Right lobe of liver (tissue), 6 donors: ENCODE measurements at regions not wholly inside any gene's neighbourhood (a gene's known extent, or its start where the extent isn't known, plus 50 kb on each side); places are given as distances from the start of the nearest gene placed in this dataset.

Experiments used
- ATAC-seq, 4 donors: fragments of 200-7000 bp; cut with Tn5 transposase; one replicate each; pipeline ENCODE4 v1.9.1; 2020; ENCODE audit warnings: mild to moderate bottlenecking in 4 of 4, moderate library complexity in 4 of 4
- DNase-seq, 3 donors: peaks; one replicate each; pipeline ENCODE4 v3.0.0-alpha.2; 2020
- H3K27ac ChIP-seq, 3 donors: fragments of 200-600 bp; one replicate each; pipeline ENCODE4 v1.8.0; 2022
- H3K27me3 ChIP-seq, 2 donors: fragments of 200-600 bp; one replicate each; pipeline ENCODE4 v1.8.0; 2022
- H3K36me3 ChIP-seq, 4 donors: fragments of 200-600 bp; sonication (generic) in 1 of 4; one replicate each; pipeline versions ENCODE4 v1.5.1 to v1.8.0; 2017 to 2022; ENCODE audit warnings: control low read depth in 1 of 4
- H3K4me1 ChIP-seq, 4 donors: fragments of 200-600 bp; sonication (generic) in 1 of 4; one replicate each; pipeline versions ENCODE4 v1.5.1 to v1.8.0; 2017 to 2022; ENCODE audit warnings: control low read depth in 1 of 4
- H3K4me3 ChIP-seq, 3 donors: fragments of 200-600 bp; one replicate each; pipeline ENCODE4 v1.8.0; 2022
- H3K9me3 ChIP-seq, 4 donors: fragments of 200-600 bp; sonication (generic) in 1 of 4; one replicate each; pipeline versions ENCODE4 v1.5.1 to v1.8.0; 2017 to 2022; ENCODE audit warnings: control low read depth in 1 of 4
- POLR2A ChIP-seq: fragments of 450-650 bp; IDR thresholded peaks from one replicate; pipeline ENCODE4 v1.6.1; 2017; ENCODE audit warnings: antibody characterized with exemption, mild to moderate bottlenecking
- WGBS: methylation state at CpG from one replicate; pipeline ENCODE4 v1.1.6; 2018; ENCODE audit warnings: low coverage, low lambda C conversion rate; ENCODE audit not compliant: insufficient coverage; ENCODE audit errors: missing lambda C conversion rate; 5-methylcytosine and 5-hydroxymethylcytosine counted together
- intact Hi-C, 2 donors: fragments of 100-400 bp; cut with DNase I; formaldehyde crosslinking; loops; one replicate each; pipeline versions ENCODE4 v1.11.2 to v1.14.1; 2022
- TF ChIP-seq, protein P1 (sequence below), 4 donors: fragments of 200-600 bp in 3 of 4; fragments of 450-650 bp in 1 of 4; IDR thresholded peaks; one replicate each; pipeline versions ENCODE4 v1.5.1 to v1.8.0; 2016 to 2022; ENCODE audit warnings: antibody characterized with exemption in 4 of 4, mild to moderate bottlenecking in 2 of 4
- donor health status: DM: no; HTN: yes; CAD: no.
- donor health status: DM: no; HTN: no; CAD: no.
- donor health status: DM: no; HTN: no; CAD: no.
- donor health status: DM: no; HTN: yes; CAD: no.
- donor health status: DM: no; HTN: yes; CAD: no.

DNA sequence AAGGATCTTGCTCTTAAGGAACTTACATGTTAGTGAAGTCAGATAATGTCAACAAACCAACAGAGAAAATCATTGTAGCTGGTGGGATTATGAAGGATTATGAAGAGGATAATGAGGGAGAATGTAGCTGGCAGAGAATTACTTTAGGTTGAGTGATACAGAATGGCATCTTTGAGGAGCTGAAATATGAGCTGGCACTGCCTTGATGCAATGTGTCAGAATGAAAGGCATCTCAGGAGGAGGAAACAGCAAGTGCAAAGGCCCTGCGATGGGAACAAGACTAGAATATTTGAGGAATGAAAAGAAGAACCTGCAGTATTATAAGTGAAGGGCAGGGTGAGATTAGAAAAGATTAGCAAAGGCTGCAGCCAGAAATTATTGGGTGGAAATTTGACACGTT lies 237.2 kb upstream of the ADAMTS9 start:
- Histone ChIP-seq H3K9me3 (no peaks in the 10 kb centered on the region), H3K4me3 (no peak overlapping the region), H3K36me3 (no peaks in the 10 kb centered on the region), H3K27me3 (no peaks in the 10 kb centered on the region), H3K27ac (no peak overlapping the region), H3K4me1 (no peaks in the 10 kb centered on the region)
- WGBS, result 39% methylated on average over 2 of the region's 2 CpGs
- intact Hi-C loops, result no loop called here
- no peak for DNase-seq
- TF ChIP-seq, protein P1, sequence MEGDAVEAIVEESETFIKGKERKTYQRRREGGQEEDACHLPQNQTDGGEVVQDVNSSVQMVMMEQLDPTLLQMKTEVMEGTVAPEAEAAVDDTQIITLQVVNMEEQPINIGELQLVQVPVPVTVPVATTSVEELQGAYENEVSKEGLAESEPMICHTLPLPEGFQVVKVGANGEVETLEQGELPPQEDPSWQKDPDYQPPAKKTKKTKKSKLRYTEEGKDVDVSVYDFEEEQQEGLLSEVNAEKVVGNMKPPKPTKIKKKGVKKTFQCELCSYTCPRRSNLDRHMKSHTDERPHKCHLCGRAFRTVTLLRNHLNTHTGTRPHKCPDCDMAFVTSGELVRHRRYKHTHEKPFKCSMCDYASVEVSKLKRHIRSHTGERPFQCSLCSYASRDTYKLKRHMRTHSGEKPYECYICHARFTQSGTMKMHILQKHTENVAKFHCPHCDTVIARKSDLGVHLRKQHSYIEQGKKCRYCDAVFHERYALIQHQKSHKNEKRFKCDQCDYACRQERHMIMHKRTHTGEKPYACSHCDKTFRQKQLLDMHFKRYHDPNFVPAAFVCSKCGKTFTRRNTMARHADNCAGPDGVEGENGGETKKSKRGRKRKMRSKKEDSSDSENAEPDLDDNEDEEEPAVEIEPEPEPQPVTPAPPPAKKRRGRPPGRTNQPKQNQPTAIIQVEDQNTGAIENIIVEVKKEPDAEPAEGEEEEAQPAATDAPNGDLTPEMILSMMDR (IDR thresholded peaks at IDR 0.05), result no peak
- no peak for TF ChIP-seq POLR2A
- ATAC-seq, result no peak

- ATAC-seq (no peak), DNase-seq (no peak)
- Histone ChIP-seq H3K4me3 (no peak overlapping the region), H3K9me3 (no peaks in the 10 kb centered on the region), H3K36me3 (no peaks in the 10 kb centered on the region), H3K27ac (no peak overlapping the region), H3K27me3 (no peaks in the 10 kb centered on the region), H3K4me1 (no peaks in the 10 kb centered on the region)
- 60% methylated on average over 2 of the region's 2 CpGs for WGBS
- intact Hi-C loops, result no loop called here
- no peak for TF ChIP-seq POLR2A
- TF ChIP-seq, protein P1 (IDR thresholded peaks at IDR 0.05), result no peak
Measured at GRCh38 chr3:64922213-64922612, 234.4 kb upstream of the ADAMTS9 start.

GRCh38 chr3:64921281-64922065 lies 233.7 kb upstream of the ADAMTS9 start:
- no peaks in the 10 kb centered on the region for H3K9me3 ChIP-seq
- no peak overlapping the region for H3K27ac ChIP-seq
- intact Hi-C loops, result no loop called here
- no peaks in the 10 kb centered on the region for H3K36me3 ChIP-seq
- H3K4me3 ChIP-seq, result no peak overlapping the region
- WGBS, result 76% methylated on average over 7 of the region's 7 CpGs
- no peaks in the 10 kb centered on the region for H3K27me3 ChIP-seq
- DNase-seq, result no peak
- ATAC-seq, result no peak
- TF ChIP-seq, protein P1 (IDR thresholded peaks at IDR 0.05), result no peak
- no peak for TF ChIP-seq POLR2A
- H3K4me1 ChIP-seq, result no peaks in the 10 kb centered on the region

DNA sequence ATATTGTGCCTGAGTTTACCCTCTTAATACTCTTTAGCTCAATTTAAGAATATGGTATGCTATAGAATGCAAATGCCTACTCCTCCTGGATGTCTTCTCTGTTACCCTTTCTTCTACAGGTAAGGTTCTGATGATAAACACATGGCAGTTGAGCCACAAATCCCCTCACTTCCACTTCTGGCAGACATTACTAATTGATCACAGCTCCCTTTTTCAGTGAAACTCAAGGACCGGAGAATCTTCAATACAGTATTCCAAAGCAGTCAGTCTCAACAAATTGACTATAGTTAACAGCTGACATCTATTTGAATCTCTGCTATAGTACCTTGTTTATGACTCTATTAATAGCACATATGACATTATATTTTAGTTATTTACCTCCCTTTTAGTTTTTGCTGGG lies 232.1 kb upstream of the ADAMTS9 start:
- DNase-seq (no peak), ATAC-seq (no peak)
- Histone ChIP-seq H3K27me3 (no peaks in the 10 kb centered on the region), H3K9me3 (no peaks in the 10 kb centered on the region), H3K36me3 (no peaks in the 10 kb centered on the region), H3K4me1 (peaks cover 0 to 6% (median 1%) of the 10 kb centered on the region in 4 donors), H3K27ac (no peak overlapping the region), H3K4me3 (no peak overlapping the region)
- intact Hi-C loops, result no loop called here
- WGBS, result 36% methylated on average over 1 of the region's 1 CpG
- TF ChIP-seq, protein P1 (IDR thresholded peaks at IDR 0.05), result no peak
- no peak for TF ChIP-seq POLR2A

- intact Hi-C loops, result no loop called here
- H3K4me3 ChIP-seq, result no peak overlapping the region
- H3K9me3 ChIP-seq, result no peaks in the 10 kb centered on the region
- TF ChIP-seq, protein P1 (IDR thresholded peaks at IDR 0.05), result no peak
- H3K4me1 ChIP-seq, result peaks cover 0 to 6% (median 1%) of the 10 kb centered on the region in 4 donors
- ATAC-seq (no peak), DNase-seq (no peak)
- H3K36me3 ChIP-seq, result no peaks in the 10 kb centered on the region
- no peaks in the 10 kb centered on the region for H3K27me3 ChIP-seq
- no peak overlapping the region for H3K27ac ChIP-seq
Measured at GRCh38 chr3:64918989-64919388, 231.2 kb upstream of the ADAMTS9 start.
